Stimulated activated naive CD4-positive, alpha-beta T cell treated with Interleukin-2 at 50 U/mL for 16 hours (primary cell): ENCODE measurements at regions not wholly inside any gene's neighbourhood (a gene's known extent, or its start where the extent isn't known, plus 50 kb on each side); places are given as distances from the start of the nearest gene placed in this dataset.
"Not testable (repeated sequence)": the region's sequence is repeated elsewhere in the genome, so short reads cannot be mapped to it uniquely, and the experiment has no call there.

Experiments used
- DNase-seq: peaks from one replicate; lab custom pipeline; 2025; lab: John Stamatoyannopoulos, UW

DNA sequence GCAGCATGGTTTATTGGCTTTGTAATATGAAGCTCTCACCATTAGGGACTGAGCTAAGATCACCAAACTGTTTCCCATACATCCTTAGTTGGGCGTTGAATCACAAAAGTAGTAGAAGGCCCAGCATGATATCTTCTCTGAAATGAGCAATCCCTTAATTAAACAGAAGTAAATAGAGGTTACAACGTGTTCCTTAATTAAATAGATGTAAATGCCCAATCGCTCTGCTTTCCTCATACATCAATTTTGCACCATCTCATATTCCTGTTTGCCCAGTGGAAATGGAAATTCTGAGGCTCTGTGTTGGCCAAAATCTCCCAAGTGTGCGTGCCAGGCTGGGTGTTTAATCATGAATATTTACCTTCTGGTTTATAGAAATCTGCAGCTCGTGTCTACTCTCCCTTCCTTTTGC is 107.4 kb upstream of the FOXB1 start:
- DNase-seq = no peak

DNA sequence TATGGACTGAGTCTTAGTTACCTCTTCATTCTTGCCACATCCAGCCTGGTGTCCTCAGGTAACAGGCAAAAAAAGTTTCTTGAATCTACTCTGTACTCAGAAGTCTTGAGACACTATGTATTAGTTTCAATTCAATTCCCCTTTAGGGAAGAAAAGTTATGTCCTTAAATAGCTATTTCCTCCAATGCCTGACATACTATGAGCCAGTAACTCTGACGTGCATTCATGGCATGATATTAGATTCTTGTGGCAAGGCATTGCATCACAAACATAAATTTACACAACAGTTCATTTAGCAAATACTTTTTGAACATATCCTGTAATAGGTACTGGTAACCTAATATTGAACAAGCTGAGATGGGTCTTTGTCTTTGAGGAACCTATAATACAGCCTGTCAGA is 109.3 kb upstream of the FOXB1 start:
- no peak for DNase-seq

GRCh38 chr15:59892985-59893384 is 111.1 kb upstream of the FOXB1 start:
- no peak for DNase-seq

- DNase-seq = not testable (repeated sequence)
Measured at GRCh38 chr15:59887870-59888269, 116.2 kb upstream of the FOXB1 start.

DNA sequence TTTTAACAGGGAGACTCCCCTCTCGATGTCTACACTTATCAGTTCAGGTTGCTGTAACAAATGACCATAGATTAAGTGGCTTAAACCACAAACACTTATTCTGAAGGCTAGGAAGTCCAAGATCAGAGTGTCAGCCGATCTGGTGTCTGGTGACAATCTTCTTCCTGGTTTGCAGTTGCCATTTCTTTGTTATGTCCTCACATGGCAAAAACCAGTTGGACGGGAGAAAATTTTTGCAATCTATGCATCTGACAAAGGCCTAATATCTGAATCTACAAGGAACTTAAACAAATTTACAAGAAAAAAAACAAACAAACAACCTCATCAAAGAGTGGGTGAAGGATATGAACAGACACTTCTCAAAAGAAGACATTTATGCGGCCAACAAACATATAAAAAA is 116.9 kb upstream of the FOXB1 start:
- no peak for DNase-seq

GRCh38 chr15:59886441-59886840 is 117.7 kb upstream of the FOXB1 start:
- no peak for DNase-seq

GRCh38 chr15:59885832-59886231 is 118.3 kb upstream of the FOXB1 start:
- no peak for DNase-seq

DNA sequence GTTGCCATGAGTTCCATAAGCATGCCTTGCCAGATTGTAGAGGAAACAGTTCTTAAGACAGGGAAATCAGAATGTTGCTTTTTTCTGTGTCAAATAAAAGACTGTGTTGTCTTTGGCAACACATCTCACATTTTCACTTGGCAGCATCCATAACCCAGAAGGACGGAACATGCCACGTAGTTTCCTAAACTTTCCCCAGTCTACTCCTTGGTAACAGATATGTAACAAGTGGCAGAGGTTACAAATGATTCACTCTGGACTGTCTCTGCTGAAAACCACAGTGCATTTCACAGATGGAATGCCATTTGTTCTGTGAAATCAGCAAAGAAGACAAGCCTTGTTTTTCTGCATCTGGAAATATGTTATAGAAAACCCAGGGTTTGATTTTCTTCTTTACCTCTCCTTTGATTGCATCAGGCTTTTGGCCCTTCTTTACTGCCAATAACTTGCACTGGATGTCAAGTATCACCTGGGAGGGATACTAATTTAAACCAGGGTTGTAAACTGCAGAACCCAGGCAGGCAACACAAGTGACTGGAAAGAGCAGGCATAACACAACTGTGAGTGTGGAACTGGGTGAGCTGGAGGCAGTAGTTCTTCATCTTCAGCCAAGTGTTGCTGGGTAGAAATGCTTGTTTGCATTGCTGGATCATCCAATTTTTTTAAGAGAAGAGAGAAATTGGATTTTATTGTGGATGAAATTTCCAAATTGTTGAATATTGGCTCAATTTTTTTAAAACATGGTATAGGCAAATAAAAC is 124.4 kb upstream of the FOXB1 start:
- DNase-seq = no peak

DNA sequence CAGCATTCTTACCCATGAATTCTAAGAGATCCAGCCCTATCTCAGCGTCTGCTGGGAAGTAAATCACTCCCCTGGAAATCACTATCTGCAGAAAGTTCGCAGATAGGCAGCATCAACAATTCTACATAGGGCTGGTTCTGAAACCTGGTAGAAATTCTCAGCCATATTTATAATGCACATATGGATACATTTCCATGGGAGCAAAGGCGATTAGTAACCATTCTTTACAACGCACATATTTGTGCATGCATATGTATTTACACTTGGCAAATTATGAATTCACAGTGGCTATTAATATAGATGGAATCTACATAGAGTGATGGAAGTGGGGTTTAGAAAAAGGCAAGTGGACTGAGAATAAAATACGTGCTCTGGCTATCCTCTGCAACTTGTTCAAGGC is 128.0 kb upstream of the FOXB1 start:
- no peak for DNase-seq

- no peak for DNase-seq
Measured at GRCh38 chr15:59873644-59874272, 130.4 kb upstream of the FOXB1 start.

GRCh38 chr15:59867086-59867855 is 136.8 kb upstream of the FOXB1 start:
- DNase-seq = no peak

GRCh38 chr15:59866642-59867041 is 137.5 kb upstream of the FOXB1 start:
- no peak for DNase-seq

- DNase-seq = no peak
Measured at GRCh38 chr15:59862191-59863155, 141.6 kb upstream of the FOXB1 start.

DNA sequence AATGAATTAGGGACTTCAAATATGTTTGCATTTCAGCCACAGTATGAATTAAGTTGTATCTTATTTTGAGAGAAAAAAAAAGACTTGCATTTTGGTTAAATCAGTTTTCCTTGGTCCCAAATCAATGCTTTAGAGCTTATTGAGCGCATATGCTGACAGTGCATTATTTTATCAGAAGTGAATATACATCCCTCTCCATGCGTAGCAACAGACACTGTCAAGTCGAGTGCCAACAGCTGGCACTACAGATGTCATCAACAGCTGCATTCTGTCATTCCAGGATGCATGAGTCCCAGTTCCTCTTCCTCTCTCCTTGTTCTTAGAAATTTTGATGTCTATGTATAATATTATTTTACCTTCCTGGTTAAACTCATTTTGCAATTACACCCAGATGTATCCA is 156.1 kb upstream of the FOXB1 start:
- no peak for DNase-seq

DNA sequence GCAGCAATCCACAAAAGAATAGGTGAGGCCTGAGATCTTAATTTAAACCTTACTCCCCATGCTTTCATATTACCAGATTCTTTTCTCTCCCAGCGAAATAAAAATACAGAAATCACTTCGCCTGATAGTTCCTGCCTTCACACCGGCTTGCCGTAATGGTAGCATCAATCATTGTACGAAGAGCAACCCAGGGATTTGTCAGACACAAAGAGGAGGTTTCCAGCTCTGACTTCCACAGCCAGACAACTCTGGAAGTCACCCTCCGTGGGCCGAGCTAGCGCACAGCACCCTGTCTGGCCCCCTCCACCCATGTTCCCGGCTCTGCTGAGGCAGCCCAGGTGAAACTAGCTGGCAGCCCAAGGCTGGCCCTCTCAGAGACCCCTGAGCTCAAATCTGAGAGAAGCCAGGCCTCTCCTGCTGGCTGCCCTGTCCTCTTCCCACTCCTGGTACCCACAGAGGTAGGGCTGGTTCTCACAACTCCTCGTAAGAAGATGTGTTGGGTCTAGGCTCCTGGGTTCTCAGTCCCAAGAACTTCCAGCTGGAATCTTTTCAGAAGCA is 156.9 kb upstream of the BNIP2 start:
- DNase-seq = no peak

GRCh38 chr15:59843609-59844008 is 154.5 kb upstream of the BNIP2 start:
- DNase-seq = no peak

- no peak for DNase-seq
Measured at GRCh38 chr15:59841036-59841435, 151.9 kb upstream of the BNIP2 start.

GRCh38 chr15:59839906-59840305 is 150.8 kb upstream of the BNIP2 start:
- DNase-seq = no peak

DNA sequence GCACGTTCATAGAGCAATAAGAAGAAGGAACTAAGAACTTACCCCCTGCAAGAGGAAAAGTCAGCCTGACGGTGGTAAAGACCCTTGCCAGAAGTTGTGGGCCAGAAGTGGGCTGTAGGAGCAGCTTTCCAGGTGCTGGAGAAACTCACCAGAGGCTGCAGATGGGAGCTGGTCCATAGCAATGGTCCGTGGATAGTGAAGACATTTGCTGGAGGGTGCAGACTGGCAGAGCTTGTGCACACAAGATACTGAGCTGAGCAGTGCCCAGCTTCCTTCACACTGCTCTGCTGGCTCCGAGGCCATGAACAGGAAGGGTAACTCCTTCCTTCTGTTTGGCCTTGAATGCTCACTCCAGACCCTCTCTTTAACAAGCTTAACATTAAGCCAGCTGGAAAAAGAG is 149.8 kb upstream of the BNIP2 start:
- DNase-seq = no peak

- DNase-seq = no peak
Measured at GRCh38 chr15:59835776-59836175, 146.7 kb upstream of the BNIP2 start.

GRCh38 chr15:59834528-59834927 is 145.4 kb upstream of the BNIP2 start:
- DNase-seq = no peak

GRCh38 chr15:59833366-59833765 is 144.2 kb upstream of the BNIP2 start:
- no peak for DNase-seq
